Neural cell (in vitro differentiated cells): ENCODE measurements at regions not wholly inside any gene's neighbourhood (a gene's known extent, or its start where the extent isn't known, plus 50 kb on each side); places are given as distances from the start of the nearest gene placed in this dataset.

Experiments
- EP300 ChIP-seq: fragments of 450-650 bp; conservative IDR thresholded peaks from 2 replicates; pipeline ENCODE4 v1.6.1; 2014; ENCODE audit warnings: antibody characterized with exemption, mild to moderate bottlenecking, moderate library complexity; ENCODE audit not compliant: poor library complexity, severe bottlenecking
- EZH2 ChIP-seq: fragments of 200-600, 300-800 bp; shearing (Covaris generic), sonication (generic); IDR thresholded peaks from 2 replicates; pipeline ENCODE4 v1.6.1; 2014; ENCODE audit warnings: antibody characterized with exemption, low read length, borderline replicate concordance, mild to moderate bottlenecking; ENCODE audit not compliant: insufficient read depth, poor library complexity, severe bottlenecking
- MXI1 ChIP-seq: fragments of 450-650 bp; conservative IDR thresholded peaks from 2 replicates; pipeline ENCODE4 v1.6.1; 2014; ENCODE audit warnings: antibody characterized with exemption, mild to moderate bottlenecking; ENCODE audit not compliant: poor library complexity, severe bottlenecking
- POLR2AphosphoS5 ChIP-seq: IDR thresholded peaks from 2 replicates; pipeline ENCODE4 v1.6.1; 2012
- RAD21 ChIP-seq: fragments of 450-650 bp; conservative IDR thresholded peaks from 2 replicates; pipeline ENCODE4 v1.6.1; 2014; ENCODE audit warnings: antibody characterized with exemption, mild to moderate bottlenecking, moderate library complexity
- SMC3 ChIP-seq: fragments of 450-650 bp; conservative IDR thresholded peaks from 2 replicates; pipeline ENCODE4 v1.6.1; 2014; ENCODE audit warnings: antibody characterized with exemption, mild to moderate bottlenecking, moderate library complexity; ENCODE audit not compliant: poor library complexity
- TAF1 ChIP-seq: IDR thresholded peaks from 2 replicates; pipeline ENCODE4 v1.6.1; 2012; ENCODE audit warnings: low read depth
- TF ChIP-seq, protein P1 (sequence below): fragments of 450-650 bp; IDR thresholded peaks from 2 replicates; pipeline ENCODE4 v1.5.1; 2014; ENCODE audit warnings: antibody characterized with exemption, mild to moderate bottlenecking, moderate library complexity; ENCODE audit not compliant: poor library complexity, severe bottlenecking
- TF ChIP-seq, protein P2 (sequence below): IDR thresholded peaks from 2 replicates; pipeline ENCODE4 v1.6.1; 2012; ENCODE audit warnings: borderline replicate concordance

DNA sequence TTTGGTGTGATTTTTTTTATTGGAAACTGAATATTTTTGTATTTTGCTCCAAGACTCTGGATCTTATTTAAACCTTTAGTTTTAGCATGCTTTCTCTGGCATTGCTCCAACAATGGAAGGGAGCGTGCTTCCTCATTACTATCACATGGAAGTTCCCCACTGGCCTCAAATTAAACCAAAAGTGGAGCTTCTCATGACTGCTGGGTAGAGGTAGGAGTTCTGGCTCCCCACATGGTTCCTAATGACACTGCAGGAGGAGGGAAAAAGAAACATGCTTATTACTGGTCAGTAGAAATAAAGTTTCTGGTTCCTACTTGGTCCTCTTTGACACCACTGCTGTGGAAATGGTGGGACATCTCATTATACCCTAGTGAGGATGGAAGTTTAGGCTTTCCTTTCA lies 310.5 kb downstream of the PTGER3 start:
- TF ChIP-seq, protein P1, sequence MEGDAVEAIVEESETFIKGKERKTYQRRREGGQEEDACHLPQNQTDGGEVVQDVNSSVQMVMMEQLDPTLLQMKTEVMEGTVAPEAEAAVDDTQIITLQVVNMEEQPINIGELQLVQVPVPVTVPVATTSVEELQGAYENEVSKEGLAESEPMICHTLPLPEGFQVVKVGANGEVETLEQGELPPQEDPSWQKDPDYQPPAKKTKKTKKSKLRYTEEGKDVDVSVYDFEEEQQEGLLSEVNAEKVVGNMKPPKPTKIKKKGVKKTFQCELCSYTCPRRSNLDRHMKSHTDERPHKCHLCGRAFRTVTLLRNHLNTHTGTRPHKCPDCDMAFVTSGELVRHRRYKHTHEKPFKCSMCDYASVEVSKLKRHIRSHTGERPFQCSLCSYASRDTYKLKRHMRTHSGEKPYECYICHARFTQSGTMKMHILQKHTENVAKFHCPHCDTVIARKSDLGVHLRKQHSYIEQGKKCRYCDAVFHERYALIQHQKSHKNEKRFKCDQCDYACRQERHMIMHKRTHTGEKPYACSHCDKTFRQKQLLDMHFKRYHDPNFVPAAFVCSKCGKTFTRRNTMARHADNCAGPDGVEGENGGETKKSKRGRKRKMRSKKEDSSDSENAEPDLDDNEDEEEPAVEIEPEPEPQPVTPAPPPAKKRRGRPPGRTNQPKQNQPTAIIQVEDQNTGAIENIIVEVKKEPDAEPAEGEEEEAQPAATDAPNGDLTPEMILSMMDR = no peak
- TF ChIP-seq EZH2 (no peak), SMC3 (no peak), EP300 (no peak), POLR2AphosphoS5 (no peak), MXI1 (no peak), RAD21 (no peak), TAF1 (no peak)
- TF ChIP-seq, protein P2, sequence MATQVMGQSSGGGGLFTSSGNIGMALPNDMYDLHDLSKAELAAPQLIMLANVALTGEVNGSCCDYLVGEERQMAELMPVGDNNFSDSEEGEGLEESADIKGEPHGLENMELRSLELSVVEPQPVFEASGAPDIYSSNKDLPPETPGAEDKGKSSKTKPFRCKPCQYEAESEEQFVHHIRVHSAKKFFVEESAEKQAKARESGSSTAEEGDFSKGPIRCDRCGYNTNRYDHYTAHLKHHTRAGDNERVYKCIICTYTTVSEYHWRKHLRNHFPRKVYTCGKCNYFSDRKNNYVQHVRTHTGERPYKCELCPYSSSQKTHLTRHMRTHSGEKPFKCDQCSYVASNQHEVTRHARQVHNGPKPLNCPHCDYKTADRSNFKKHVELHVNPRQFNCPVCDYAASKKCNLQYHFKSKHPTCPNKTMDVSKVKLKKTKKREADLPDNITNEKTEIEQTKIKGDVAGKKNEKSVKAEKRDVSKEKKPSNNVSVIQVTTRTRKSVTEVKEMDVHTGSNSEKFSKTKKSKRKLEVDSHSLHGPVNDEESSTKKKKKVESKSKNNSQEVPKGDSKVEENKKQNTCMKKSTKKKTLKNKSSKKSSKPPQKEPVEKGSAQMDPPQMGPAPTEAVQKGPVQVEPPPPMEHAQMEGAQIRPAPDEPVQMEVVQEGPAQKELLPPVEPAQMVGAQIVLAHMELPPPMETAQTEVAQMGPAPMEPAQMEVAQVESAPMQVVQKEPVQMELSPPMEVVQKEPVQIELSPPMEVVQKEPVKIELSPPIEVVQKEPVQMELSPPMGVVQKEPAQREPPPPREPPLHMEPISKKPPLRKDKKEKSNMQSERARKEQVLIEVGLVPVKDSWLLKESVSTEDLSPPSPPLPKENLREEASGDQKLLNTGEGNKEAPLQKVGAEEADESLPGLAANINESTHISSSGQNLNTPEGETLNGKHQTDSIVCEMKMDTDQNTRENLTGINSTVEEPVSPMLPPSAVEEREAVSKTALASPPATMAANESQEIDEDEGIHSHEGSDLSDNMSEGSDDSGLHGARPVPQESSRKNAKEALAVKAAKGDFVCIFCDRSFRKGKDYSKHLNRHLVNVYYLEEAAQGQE = no peak
